ENCODE measurements at regions not wholly inside any gene's neighbourhood (a gene's known extent, or its start where the extent isn't known, plus 50 kb on each side); places are given as distances from the start of the nearest gene placed in this dataset.

DNA sequence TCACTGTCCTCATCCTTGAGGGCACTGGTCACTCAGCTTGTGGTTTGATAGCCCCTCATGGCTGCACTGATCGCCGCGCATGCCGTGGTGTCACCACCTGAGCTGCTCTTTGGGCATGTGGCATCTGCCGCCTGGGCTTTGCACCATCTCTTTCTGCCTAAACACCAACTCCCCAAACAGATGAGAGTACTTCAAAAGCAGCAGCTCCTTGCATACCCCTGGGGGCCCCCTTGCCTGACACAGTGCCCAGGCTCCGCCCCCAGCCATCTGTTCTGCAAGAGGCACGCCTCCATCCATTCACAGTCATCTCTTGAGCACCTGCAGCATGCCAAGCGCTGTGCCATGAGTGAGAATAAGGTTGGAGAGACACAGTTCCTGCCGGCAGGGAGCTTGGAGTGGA is 104.5 kb upstream of the B3GAT1 start:
- TF ChIP-seq, protein P1, sequence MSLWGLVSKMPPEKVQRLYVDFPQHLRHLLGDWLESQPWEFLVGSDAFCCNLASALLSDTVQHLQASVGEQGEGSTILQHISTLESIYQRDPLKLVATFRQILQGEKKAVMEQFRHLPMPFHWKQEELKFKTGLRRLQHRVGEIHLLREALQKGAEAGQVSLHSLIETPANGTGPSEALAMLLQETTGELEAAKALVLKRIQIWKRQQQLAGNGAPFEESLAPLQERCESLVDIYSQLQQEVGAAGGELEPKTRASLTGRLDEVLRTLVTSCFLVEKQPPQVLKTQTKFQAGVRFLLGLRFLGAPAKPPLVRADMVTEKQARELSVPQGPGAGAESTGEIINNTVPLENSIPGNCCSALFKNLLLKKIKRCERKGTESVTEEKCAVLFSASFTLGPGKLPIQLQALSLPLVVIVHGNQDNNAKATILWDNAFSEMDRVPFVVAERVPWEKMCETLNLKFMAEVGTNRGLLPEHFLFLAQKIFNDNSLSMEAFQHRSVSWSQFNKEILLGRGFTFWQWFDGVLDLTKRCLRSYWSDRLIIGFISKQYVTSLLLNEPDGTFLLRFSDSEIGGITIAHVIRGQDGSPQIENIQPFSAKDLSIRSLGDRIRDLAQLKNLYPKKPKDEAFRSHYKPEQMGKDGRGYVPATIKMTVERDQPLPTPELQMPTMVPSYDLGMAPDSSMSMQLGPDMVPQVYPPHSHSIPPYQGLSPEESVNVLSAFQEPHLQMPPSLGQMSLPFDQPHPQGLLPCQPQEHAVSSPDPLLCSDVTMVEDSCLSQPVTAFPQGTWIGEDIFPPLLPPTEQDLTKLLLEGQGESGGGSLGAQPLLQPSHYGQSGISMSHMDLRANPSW (CRISPR knock-in tag; conservative IDR thresholded peaks at IDR 0.05; ENCODE audit: low read depth), result no peak
- TF ChIP-seq, protein P2, sequence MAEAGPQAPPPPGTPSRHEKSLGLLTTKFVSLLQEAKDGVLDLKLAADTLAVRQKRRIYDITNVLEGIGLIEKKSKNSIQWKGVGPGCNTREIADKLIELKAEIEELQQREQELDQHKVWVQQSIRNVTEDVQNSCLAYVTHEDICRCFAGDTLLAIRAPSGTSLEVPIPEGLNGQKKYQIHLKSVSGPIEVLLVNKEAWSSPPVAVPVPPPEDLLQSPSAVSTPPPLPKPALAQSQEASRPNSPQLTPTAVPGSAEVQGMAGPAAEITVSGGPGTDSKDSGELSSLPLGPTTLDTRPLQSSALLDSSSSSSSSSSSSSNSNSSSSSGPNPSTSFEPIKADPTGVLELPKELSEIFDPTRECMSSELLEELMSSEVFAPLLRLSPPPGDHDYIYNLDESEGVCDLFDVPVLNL (CRISPR knock-in tag; IDR thresholded peaks at IDR 0.05; ENCODE audit: borderline replicate concordance, low read depth), result no peak
- no peak for TF ChIP-seq KAT7 (CRISPR knock-in tag; IDR thresholded peaks at IDR 0.05; ENCODE audit: borderline replicate concordance)
- no peak for TF ChIP-seq ESRRA (CRISPR knock-in tag; IDR thresholded peaks at IDR 0.05; ENCODE audit: borderline replicate concordance)
- TF ChIP-seq, protein P3, sequence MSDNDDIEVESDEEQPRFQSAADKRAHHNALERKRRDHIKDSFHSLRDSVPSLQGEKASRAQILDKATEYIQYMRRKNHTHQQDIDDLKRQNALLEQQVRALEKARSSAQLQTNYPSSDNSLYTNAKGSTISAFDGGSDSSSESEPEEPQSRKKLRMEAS (CRISPR knock-in tag; IDR thresholded peaks at IDR 0.05), result no peak
- TF ChIP-seq, protein P4, sequence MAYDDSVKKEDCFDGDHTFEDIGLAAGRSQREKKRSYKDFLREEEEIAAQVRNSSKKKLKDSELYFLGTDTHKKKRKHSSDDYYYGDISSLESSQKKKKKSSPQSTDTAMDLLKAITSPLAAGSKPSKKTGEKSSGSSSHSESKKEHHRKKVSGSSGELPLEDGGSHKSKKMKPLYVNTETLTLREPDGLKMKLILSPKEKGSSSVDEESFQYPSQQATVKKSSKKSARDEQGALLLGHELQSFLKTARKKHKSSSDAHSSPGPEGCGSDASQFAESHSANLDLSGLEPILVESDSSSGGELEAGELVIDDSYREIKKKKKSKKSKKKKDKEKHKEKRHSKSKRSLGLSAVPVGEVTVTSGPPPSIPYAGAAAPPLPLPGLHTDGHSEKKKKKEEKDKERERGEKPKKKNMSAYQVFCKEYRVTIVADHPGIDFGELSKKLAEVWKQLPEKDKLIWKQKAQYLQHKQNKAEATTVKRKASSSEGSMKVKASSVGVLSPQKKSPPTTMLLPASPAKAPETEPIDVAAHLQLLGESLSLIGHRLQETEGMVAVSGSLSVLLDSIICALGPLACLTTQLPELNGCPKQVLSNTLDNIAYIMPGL (CRISPR knock-in tag; IDR thresholded peaks at IDR 0.05), result no peak

Data from WTC11 (cell line).